ENCODE measurements at regions not wholly inside any gene's neighbourhood (a gene's known extent, or its start where the extent isn't known, plus 50 kb on each side); places are given as distances from the start of the nearest gene placed in this dataset.

DNA sequence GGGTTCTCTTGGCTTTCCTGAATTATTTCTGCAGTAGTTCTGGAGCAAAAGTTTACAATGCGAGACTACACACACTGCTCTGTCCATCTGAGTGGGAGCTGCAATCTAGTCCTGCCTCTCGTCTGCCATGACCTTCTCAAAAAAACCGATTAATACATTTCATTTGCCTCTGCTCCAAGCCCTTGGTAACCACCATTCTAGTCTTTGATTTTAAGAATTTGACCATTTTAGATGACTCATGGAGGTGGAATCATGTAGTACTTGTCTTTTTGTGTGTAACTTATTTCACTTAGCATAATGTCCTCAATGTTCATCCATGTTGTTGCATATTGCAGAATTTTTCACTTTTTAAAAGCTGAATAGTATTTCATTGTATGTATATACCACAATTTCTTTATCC, 356.9 kb downstream of the SV2B start:
- Histone ChIP-seq H3K27me3 (ENCODE audit: control insufficient read depth in 1 of 2, insufficient read depth in 2 of 2, low read length in 2 of 2) (no peaks in the 10 kb centered on the region; a peak in 1 of 5 replicates), H4K20me1 (ENCODE audit: insufficient read depth, low read length) (no peaks in the 10 kb centered on the region), H3K36me3 (replicated peaks in 1 of 2; ENCODE audit: control insufficient read depth in 1 of 2, insufficient read depth in 2 of 2, low read length in 2 of 2) (no peaks in the 10 kb centered on the region), H3K4me3 (replicated peaks in 1 of 3; ENCODE audit: insufficient read depth in 1 of 3, low read depth in 2 of 3, low read length in 3 of 3) (no peak overlapping the region), H3K9ac (ENCODE audit: insufficient read depth, low read depth, low read length) (no peak overlapping the region), H3K9me3 (ENCODE audit: low read length) (no peaks in the 10 kb centered on the region), H3K27ac (ENCODE audit: extremely low read length, insufficient read depth, low read length) (no peak overlapping the region), H3K4me1 (ENCODE audit: insufficient read depth, low read length) (no peaks in the 10 kb centered on the region), H2AFZ (ENCODE audit: low read length) (no peak overlapping the region), H3K79me2 (ENCODE audit: insufficient read depth, low read length) (no peaks in the 10 kb centered on the region), H3K4me2 (ENCODE audit: low read depth, low read length) (no peak overlapping the region)
- FAIRE-seq (no peak), ATAC-seq (no peak), DNase-seq (ENCODE audit: low spot score) (no peak)
- ChIA-PET POLR2A (no interaction called here), CTCF (ENCODE audit: low intra/inter-chr PET ratio, low total read pairs) (no interaction called here)
- TF ChIP-seq WIZ (CRISPR knock-in tag; IDR thresholded peaks at IDR 0.05) (no peak), MXD4 (CRISPR knock-in tag; IDR thresholded peaks at IDR 0.05) (no peak), ZNF839 (CRISPR knock-in tag; IDR thresholded peaks at IDR 0.05; ENCODE audit: borderline replicate concordance) (no peak), NR2F1 (CRISPR knock-in tag; IDR thresholded peaks at IDR 0.05) (no peak), SNAPC4 (CRISPR knock-in tag; IDR thresholded peaks at IDR 0.05) (no peak)
- TF ChIP-seq, protein P1, sequence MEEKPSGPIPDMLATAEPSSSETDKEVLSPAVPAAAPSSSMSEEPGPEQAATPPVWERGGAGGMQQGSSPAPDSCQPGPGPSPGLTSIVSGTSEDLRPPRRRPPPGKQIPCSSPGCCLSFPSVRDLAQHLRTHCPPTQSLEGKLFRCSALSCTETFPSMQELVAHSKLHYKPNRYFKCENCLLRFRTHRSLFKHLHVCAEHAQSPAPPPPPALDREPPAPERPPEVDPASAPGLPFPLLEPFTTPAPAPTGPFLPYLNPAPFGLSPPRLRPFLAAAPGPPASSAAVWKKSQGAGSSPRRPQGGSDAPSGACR (CRISPR knock-in tag; IDR thresholded peaks at IDR 0.05): no peak
- TF ChIP-seq, protein P2, sequence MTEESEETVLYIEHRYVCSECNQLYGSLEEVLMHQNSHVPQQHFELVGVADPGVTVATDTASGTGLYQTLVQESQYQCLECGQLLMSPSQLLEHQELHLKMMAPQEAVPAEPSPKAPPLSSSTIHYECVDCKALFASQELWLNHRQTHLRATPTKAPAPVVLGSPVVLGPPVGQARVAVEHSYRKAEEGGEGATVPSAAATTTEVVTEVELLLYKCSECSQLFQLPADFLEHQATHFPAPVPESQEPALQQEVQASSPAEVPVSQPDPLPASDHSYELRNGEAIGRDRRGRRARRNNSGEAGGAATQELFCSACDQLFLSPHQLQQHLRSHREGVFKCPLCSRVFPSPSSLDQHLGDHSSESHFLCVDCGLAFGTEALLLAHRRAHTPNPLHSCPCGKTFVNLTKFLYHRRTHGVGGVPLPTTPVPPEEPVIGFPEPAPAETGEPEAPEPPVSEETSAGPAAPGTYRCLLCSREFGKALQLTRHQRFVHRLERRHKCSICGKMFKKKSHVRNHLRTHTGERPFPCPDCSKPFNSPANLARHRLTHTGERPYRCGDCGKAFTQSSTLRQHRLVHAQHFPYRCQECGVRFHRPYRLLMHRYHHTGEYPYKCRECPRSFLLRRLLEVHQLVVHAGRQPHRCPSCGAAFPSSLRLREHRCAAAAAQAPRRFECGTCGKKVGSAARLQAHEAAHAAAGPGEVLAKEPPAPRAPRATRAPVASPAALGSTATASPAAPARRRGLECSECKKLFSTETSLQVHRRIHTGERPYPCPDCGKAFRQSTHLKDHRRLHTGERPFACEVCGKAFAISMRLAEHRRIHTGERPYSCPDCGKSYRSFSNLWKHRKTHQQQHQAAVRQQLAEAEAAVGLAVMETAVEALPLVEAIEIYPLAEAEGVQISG (CRISPR knock-in tag; IDR thresholded peaks at IDR 0.05): no peak
- BruUV-seq (replicated peaks): no TSS peak
- intact Hi-C loops (cut with micrococcal nuclease; ENCODE audit: unreplicated experiment): no loop called here
- 35% methylated on average over 3 of the region's 3 CpGs for WGBS (ENCODE audit: low lambda C conversion rate)
- in situ Hi-C loops (cut with HindIII; ENCODE audit: extremely low pct_ligation_motif_present, low pct_unique_long_range_greater_than_20kb): no loop called here

Data from HepG2 (cell line).